Brain microvascular endothelial cell (primary cell): ENCODE measurements at regions not wholly inside any gene's neighbourhood (a gene's known extent, or its start where the extent isn't known, plus 50 kb on each side); places are given as distances from the start of the nearest gene placed in this dataset.
A peak's percentile ranks its signal among the peaks of the same experiment; 100 is the strongest.

Experiments used
- DNase-seq: peaks from one replicate; pipeline ENCODE4 v3.0.0-alpha.2; 2020
- H3K27ac ChIP-seq: fragments of 250-450 bp; sonication (Bioruptor Pico); 2 replicates; pipeline ENCODE4 v1.5.1; 2020; ENCODE audit warnings: mild to moderate bottlenecking, moderate library complexity
- H3K27me3 ChIP-seq: fragments of 250-450 bp; sonication (Bioruptor Pico); replicated peaks from 2 replicates; pipeline ENCODE4 v1.5.1; 2020; ENCODE audit warnings: mild to moderate bottlenecking
- H3K36me3 ChIP-seq: fragments of 250-450 bp; sonication (Bioruptor Pico); replicated peaks from 2 replicates; pipeline ENCODE4 v1.5.1; 2020; ENCODE audit warnings: mild to moderate bottlenecking
- H3K4me3 ChIP-seq: 2 replicates; pipeline ENCODE4 v1.5.1; 2011; ENCODE audit warnings: low read depth, mild to moderate bottlenecking, control low read depth, low read length, moderate library complexity
- in situ Hi-C: cut with HindIII; loops from 2 replicates; pipeline ENCODE4 v1.10.0; 2017; ENCODE audit warnings: low sequenced_read_pairs, low pct_ligation_motif_present
- TF ChIP-seq, protein P1 (sequence below): IDR thresholded peaks from 2 replicates; pipeline ENCODE4 v1.5.1; 2011; ENCODE audit warnings: low read depth, mild to moderate bottlenecking, moderate library complexity, low read length, control low read depth, inconsistent platforms; ENCODE audit errors: missing control alignments

DNA sequence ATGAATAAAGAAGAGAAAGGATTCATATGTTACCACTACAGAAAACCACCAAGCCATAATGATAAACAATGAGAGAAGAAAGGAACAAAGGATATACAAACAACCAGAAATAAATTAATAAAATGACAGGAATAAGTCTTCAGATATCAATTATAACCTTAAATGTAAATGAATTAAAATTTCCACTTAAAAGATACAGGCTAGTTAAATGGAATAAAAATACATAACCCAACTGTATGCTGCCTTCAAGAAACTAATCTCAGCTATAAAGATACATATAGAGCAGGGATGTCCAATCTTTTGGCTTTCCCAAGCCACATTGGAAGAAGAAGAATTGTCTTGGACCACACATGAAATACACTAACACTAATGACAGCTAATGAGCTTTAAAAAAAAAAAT is 135.9 kb upstream of the GJE1 start:
- in situ Hi-C loops = no loop called here
- DNase-seq = no peak

DNA sequence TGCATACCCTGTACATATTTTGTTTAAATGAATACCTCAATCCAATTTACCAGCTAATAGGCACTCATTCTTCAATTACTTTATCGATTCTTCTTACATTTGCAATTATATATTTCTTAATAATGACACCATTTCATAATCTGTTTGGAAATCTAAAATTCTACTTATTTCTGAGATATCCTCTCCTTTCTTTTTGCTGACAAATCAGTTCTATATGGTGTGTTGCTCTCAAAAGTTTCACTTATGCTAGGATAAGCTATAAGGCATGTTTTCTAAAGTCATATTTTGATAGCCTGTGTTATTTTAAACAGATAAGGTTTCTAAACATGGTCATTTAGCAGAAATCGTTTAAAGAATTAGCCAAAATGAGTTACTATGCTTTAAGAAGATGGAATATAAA is 140.6 kb upstream of the GJE1 start:
- Histone ChIP-seq H3K27me3 (no peaks in the 10 kb centered on the region), H3K36me3 (no peaks in the 10 kb centered on the region), H3K4me3 (no peak overlapping the region), H3K27ac (no peak overlapping the region)
- TF ChIP-seq, protein P1, sequence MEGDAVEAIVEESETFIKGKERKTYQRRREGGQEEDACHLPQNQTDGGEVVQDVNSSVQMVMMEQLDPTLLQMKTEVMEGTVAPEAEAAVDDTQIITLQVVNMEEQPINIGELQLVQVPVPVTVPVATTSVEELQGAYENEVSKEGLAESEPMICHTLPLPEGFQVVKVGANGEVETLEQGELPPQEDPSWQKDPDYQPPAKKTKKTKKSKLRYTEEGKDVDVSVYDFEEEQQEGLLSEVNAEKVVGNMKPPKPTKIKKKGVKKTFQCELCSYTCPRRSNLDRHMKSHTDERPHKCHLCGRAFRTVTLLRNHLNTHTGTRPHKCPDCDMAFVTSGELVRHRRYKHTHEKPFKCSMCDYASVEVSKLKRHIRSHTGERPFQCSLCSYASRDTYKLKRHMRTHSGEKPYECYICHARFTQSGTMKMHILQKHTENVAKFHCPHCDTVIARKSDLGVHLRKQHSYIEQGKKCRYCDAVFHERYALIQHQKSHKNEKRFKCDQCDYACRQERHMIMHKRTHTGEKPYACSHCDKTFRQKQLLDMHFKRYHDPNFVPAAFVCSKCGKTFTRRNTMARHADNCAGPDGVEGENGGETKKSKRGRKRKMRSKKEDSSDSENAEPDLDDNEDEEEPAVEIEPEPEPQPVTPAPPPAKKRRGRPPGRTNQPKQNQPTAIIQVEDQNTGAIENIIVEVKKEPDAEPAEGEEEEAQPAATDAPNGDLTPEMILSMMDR = no peak
- DNase-seq = no peak
- in situ Hi-C loops = no loop called here

More for the DNA sequence above, 135.9 kb upstream of the GJE1 start:
- Histone ChIP-seq H3K27ac (no peak overlapping the region), H3K36me3 (no peaks in the 10 kb centered on the region), H3K4me3 (no peak overlapping the region), H3K27me3 (no peaks in the 10 kb centered on the region)
- TF ChIP-seq, protein P1 = no peak

DNA sequence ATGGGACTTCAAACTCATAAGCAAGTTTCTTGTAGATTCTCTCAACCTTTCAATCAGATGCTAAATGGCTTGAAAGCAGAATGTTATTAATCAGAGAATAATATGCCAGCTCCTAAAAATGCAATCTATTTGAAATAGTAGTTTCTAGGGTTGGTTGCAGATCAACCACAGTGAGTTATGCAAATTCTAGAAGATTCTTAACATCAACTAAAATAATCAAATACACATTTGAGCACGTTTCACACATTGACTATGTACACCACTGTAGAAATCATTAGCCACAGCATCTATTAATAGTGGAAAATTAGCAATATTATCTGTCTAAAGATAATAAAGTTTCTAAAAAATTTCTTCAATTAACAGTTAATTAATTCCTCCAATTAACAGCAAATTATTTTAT is 141.9 kb upstream of the GJE1 start:
- H3K27ac ChIP-seq = no peak overlapping the region
- in situ Hi-C loops = no loop called here
- H3K4me3 ChIP-seq = no peak overlapping the region
- no peak for DNase-seq
- TF ChIP-seq, protein P1 = no peak
- no peaks in the 10 kb centered on the region for H3K27me3 ChIP-seq
- no peaks in the 10 kb centered on the region for H3K36me3 ChIP-seq

DNA sequence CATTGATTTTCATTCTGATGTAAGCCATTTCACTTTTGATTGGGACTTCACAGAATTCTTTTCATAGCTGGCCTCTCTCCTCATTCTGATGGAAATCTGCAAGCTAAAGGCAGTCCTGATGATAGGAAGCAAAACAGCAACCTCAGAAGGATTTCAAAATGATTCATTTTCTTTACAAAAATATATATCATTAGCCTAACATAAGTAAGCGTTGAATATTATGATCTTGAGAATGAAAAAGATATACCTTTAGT is 143.1 kb upstream of the GJE1 start:
- no peaks in the 10 kb centered on the region for H3K36me3 ChIP-seq
- no peak for DNase-seq
- no peak overlapping the region for H3K27ac ChIP-seq
- no peak overlapping the region for H3K4me3 ChIP-seq
- no peaks in the 10 kb centered on the region for H3K27me3 ChIP-seq
- in situ Hi-C loops = no loop called here
- TF ChIP-seq, protein P1 = no peak

DNA sequence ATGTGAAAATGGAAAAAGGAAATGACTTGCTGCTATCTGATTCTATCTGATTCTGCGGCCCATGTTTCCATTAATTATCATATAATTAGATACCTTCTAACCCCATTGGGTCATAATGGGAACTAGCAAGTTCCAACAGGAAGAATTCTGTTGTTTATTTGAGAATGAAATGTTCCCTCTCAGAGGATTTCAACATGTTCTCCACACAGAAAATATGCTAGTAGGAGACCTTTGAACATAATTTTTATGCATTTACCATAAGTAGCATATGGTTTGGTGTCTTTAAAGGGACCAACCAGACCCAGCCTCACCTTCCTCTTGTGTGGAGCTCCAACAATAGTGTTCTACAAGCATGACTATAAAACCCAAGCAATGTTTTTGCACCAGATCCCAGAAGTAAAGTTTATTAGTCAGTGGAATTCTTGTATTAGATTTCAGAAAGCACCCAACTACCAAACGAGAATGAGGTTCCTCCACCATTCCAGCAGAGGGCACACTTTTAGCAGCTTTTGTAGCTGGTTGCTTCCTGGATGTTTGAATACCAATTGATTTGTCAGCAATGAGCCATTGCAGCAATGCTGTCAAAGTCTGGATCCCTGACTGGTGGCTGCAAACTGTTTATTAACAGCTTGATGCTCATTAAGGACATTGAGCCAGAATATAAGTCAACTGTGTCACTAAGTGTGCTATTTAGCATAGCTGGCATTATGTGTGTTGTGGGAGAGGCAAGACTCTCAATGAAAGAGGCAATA is 143.6 kb upstream of the GJE1 start:
- Histone ChIP-seq H3K36me3 (no peaks in the 10 kb centered on the region), H3K27ac (no peak overlapping the region), H3K27me3 (no peaks in the 10 kb centered on the region), H3K4me3 (no peak overlapping the region)
- peak; percentile 74 for DNase-seq
- in situ Hi-C loops = no loop called here
- TF ChIP-seq, protein P1 = peak; percentile 90

DNA sequence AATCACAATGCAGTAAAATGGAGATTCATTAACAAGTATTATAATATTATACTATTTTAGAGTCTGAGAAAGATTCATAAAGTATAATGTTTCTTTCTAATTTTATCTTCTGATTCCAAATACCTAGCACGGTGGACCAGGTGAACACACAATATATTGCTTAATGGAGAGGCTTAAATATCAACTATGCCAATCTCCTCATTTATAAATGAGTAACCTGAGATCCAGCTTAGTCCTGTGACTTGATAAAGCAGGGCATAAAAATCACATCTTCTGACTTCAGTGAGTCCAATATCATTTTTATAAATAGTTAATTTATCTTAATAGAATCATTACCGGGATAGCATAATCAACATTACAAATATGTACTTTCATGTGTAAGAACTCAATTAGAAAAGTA is 144.4 kb upstream of the GJE1 start:
- in situ Hi-C loops = no loop called here
- TF ChIP-seq, protein P1 = no peak
- H3K4me3 ChIP-seq = no peak overlapping the region

More for the DNA sequence above, 144.4 kb upstream of the GJE1 start:
- Histone ChIP-seq H3K27ac (no peak overlapping the region), H3K36me3 (no peaks in the 10 kb centered on the region), H3K27me3 (no peaks in the 10 kb centered on the region)
- no peak for DNase-seq
